T-helper 2 cell treated with Interferon-gamma antibody and Interleukin-4, amounts not matched to agents 5 μg/mL and 100 μg/mL, for 36 hours (primary cell): ENCODE measurements at regions not wholly inside any gene's neighbourhood (a gene's known extent, or its start where the extent isn't known, plus 50 kb on each side); places are given as distances from the start of the nearest gene placed in this dataset.

ENCODE experiments used
- DNase-seq: peaks from one replicate; pipeline ENCODE4 v3.0.0; 2021; ENCODE audit warnings: low spot score
- H3K27ac Mint-ChIP-seq: one replicate; pipeline ENCODE4 v1.8.0; 2021; ENCODE audit warnings: mild to moderate bottlenecking, mixed read lengths
- H3K27me3 Mint-ChIP-seq: one replicate; pipeline ENCODE4 v1.8.0; 2021; ENCODE audit warnings: low read depth, mixed read lengths
- H3K36me3 Mint-ChIP-seq: one replicate; pipeline ENCODE4 v1.8.0; 2021; ENCODE audit warnings: low read depth, mixed read lengths
- H3K4me1 Mint-ChIP-seq: one replicate; pipeline ENCODE4 v1.8.0; 2021; ENCODE audit warnings: low read depth, mixed read lengths
- H3K4me3 Mint-ChIP-seq: one replicate; pipeline ENCODE4 v1.8.0; 2022; ENCODE audit warnings: mild to moderate bottlenecking, moderate library complexity, mixed read lengths
- H3K9me3 Mint-ChIP-seq: one replicate; pipeline ENCODE4 v1.8.0; 2021; ENCODE audit warnings: mixed read lengths

DNA sequence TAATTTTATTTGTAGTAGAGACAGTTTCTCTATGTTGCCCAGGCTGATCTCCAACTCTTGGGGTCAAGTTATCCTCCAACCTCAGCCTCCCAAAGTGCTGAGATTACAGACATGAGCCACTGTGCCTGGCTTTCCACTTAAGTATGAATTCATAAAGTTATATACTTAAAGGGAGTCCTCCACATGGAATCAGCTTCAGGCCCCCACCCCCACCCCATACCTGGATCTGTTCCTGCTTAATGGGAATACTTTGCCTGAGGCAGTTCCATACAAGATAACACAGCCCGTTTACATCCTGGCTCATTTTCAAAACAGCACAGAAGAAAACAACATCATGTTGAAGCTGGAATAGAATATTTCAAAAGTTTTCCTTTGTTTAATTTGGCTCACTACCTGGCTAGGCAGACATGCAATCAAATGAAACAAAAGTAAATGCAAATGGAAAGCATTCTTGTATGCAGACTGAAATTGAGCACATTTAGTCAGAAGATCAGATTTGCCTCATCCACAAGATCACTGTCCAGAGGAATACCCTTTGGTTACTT is 82.4 kb downstream of the FAT3 start:
- DNase-seq, result no peak
- Mint-ChIP-seq H3K4me1 (no peaks in the 10 kb centered on the region), H3K9me3 (no peaks in the 10 kb centered on the region), H3K36me3 (no peaks in the 10 kb centered on the region), H3K4me3 (no peak overlapping the region), H3K27me3 (no peaks in the 10 kb centered on the region), H3K27ac (no peak overlapping the region)

DNA sequence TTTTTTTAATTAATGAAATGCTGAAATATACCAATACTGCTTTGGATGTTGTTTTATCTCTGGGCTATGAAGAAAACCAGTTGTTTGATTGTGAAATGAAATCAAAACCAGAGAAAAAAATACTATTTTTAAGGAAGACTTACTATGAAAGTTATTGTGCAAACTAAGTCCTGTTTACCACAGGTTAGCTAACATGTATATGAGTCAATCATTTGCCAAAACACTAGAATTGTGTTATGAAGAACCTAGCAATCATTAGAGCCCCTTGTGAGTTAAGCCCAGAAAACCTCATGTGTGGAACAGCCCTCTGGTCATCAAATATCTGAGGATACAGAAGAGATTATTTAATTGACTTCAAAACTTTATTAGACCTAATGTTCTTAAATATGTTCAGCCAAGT is 83.7 kb downstream of the FAT3 start:
- no peak for DNase-seq
- H3K27me3 Mint-ChIP-seq, result no peaks in the 10 kb centered on the region
- no peaks in the 10 kb centered on the region for H3K9me3 Mint-ChIP-seq
- H3K4me1 Mint-ChIP-seq, result no peaks in the 10 kb centered on the region
- no peaks in the 10 kb centered on the region for H3K36me3 Mint-ChIP-seq
- no peak overlapping the region for H3K4me3 Mint-ChIP-seq
- no peak overlapping the region for H3K27ac Mint-ChIP-seq

DNA sequence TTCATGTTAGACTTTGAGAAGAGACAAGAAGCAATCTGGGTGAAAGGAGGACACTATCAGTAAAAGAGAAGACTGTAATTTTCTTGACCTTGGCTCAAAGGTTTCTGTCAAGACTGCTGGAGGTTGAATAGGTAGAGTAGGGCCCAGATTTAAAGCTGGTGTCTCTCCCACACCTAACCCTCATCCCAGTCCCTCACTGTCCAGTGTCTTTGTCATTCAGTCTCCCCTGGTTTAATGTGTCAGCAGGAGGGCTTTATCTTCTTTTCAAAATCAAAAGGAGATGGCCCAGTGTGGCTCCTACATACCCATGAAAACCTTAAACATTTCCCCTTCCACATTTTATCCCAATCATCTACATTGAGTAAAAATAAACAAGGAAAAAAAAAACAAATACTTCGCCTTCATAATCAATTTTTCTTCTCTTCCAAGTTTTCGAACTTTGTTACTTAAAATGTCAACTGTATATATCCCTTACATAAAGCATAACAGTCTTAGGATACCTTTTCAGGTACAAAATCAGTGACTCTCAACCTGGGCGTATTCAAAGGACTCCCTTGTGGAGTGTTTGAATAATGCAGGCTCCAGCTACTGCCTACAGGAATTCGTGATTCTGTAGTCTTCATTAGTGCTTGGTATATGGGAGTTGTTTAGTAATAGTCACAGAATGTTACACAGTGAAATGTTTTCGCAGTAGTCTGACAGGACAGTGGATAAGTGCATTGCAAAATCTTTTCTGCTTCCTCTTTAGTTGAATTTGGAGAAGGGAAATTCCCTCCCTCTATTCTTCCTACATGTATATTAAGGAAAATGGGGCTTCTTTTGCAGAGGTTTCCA is 87.2 kb downstream of the FAT3 start:
- Mint-ChIP-seq H3K4me3 (no peak overlapping the region), H3K36me3 (no peaks in the 10 kb centered on the region), H3K27ac (no peak overlapping the region), H3K27me3 (no peaks in the 10 kb centered on the region), H3K4me1 (no peaks in the 10 kb centered on the region), H3K9me3 (no peaks in the 10 kb centered on the region)
- no peak for DNase-seq

DNA sequence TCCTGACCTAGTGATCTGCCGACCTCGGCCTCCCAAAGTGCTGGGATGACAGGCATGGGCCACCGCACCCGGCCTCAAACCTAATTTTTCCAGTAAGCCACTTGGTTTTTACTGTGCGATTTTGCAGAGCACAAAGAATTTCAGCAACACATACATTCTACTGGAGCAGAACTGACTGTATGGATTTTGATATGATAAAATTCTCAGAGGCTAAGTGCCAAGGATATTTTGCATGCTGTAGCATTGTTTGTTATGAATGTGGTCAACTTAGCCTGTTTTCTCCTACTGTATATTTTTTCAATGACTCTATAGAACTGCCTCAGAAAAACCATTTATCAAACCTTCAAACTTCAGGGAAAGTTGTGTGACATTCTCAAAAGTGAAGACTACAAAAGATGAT is 89.2 kb downstream of the FAT3 start:
- Mint-ChIP-seq H3K4me1 (no peaks in the 10 kb centered on the region), H3K27ac (no peak overlapping the region), H3K4me3 (no peak overlapping the region), H3K36me3 (no peaks in the 10 kb centered on the region), H3K27me3 (no peaks in the 10 kb centered on the region), H3K9me3 (no peaks in the 10 kb centered on the region)
- no peak for DNase-seq

DNA sequence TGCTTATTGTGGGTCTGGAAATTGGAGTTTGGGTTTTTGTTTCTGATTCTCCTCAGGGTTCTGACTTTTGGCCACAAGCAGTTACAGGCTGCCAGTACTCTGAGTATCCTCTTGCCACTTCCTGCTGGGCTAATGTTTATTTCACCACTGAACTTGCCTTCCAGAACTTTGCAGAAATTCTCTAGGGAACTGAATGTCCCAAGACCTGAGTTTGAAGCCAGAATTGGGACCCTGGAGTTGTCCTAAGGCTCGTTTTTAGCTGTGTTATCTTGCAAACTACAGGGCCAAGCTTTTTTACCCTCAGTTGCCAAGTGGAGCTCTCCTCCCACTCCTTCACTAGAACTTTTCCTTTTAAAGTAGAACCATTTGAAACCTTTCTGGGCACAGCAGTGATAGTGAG is 89.9 kb downstream of the FAT3 start:
- DNase-seq, result no peak
- H3K27ac Mint-ChIP-seq, result no peak overlapping the region
- H3K27me3 Mint-ChIP-seq, result no peaks in the 10 kb centered on the region
- H3K4me1 Mint-ChIP-seq, result no peaks in the 10 kb centered on the region
- no peaks in the 10 kb centered on the region for H3K36me3 Mint-ChIP-seq
- H3K9me3 Mint-ChIP-seq, result no peaks in the 10 kb centered on the region
- H3K4me3 Mint-ChIP-seq, result no peak overlapping the region

DNA sequence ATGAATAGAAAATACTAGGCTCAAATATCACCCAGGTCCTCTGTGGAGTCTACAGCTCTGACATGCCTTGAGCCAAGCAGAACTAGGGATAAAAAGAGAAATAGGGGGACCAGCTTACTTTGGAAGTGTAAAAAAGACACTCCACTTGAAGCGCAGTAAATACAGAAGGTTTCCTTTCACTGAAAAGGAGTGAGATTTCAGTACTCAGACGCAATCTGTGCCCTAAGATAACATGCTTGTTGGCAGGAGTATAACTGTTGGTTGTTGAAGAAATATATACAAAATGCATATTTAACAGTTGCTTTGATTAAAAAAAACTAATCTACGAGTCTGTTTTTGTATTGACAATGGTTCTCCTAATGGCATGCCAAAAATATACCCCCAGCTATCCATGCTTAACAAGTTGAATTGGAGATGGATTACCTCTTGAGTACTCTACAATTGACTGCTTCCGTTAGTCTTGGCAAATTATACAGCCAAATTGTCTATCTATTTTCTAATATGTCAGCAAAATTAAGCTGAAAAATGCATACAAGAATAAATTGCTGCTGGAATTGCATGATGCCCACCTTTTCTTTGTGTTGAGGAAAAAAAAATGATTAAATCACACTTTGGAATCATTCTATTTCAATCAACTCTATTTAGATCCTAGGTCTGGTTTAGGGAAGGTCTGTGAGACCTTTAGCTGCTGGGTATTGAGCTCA is 91.6 kb downstream of the FAT3 start:
- no peaks in the 10 kb centered on the region for H3K27me3 Mint-ChIP-seq
- no peak overlapping the region for H3K27ac Mint-ChIP-seq
- no peaks in the 10 kb centered on the region for H3K4me1 Mint-ChIP-seq
- DNase-seq, result no peak
- H3K36me3 Mint-ChIP-seq, result no peaks in the 10 kb centered on the region
- H3K9me3 Mint-ChIP-seq, result no peaks in the 10 kb centered on the region
- no peak overlapping the region for H3K4me3 Mint-ChIP-seq

DNA sequence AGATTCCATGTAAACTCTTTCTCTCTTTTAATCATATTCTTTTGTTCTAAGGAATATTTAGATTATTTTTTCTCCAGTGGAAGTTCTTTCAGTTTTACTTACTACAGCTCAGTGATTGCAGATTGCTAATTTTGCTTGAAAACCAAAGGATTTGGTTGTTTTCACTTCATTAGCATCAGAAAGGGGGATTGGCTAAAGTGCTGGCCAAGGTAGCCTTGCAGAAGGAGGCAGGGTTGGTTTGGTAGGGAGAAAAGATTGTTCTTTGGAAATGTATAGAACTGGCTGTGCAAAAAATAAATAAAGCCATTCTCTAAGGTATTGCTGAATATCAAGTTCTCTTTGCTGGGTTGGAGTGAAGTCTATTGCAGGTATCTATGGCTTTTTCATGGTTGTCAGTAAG is 92.6 kb downstream of the FAT3 start:
- Mint-ChIP-seq H3K4me3 (no peak overlapping the region), H3K9me3 (no peaks in the 10 kb centered on the region), H3K27ac (no peak overlapping the region), H3K36me3 (no peaks in the 10 kb centered on the region), H3K4me1 (no peaks in the 10 kb centered on the region), H3K27me3 (no peaks in the 10 kb centered on the region)
- no peak for DNase-seq

DNA sequence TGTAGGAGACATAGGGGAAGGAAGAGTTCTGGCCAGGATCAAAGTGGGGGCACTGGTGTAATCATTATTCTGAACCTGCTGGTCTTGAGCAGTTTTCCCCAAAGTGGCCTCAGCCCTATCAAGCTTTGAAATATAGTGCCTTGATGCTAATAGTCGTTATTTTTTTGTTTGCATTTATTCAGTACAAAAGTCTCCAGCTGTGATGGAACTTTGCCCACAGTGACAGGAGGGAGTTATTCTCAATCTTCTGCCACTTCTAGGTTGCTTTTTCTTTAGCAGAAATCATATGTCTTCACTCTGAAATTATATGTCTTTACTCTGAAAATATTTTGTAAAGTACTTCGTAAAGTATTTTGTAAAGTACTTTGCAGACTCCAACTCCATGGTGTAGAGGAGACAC is 93.1 kb downstream of the FAT3 start:
- no peaks in the 10 kb centered on the region for H3K4me1 Mint-ChIP-seq

DNA sequence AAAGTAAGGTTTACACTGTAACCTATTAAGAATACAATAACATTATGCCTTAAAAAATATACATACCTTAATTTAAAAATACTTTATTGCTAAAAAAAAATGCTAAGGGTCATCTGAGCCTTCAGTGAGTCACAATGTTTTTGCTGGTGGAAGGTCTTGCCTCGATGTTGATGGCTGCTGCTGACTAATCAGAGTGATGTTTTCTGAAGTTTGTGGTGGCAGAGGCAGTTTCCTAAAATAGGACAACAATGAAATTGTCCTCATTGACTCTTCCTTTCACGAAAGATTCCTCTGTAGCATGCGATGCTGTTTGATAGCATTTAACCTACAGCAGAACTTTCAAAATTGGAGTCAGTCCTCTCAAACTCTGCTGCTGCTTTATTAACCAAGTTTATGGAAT is 97.6 kb downstream of the FAT3 start:
- Mint-ChIP-seq H3K36me3 (no peaks in the 10 kb centered on the region), H3K27ac (no peak overlapping the region), H3K4me1 (no peaks in the 10 kb centered on the region), H3K27me3 (no peaks in the 10 kb centered on the region), H3K4me3 (no peak overlapping the region), H3K9me3 (no peaks in the 10 kb centered on the region)
- DNase-seq, result no peak

More for the DNA sequence above, 93.1 kb downstream of the FAT3 start:
- H3K36me3 Mint-ChIP-seq, result no peaks in the 10 kb centered on the region
- H3K9me3 Mint-ChIP-seq, result no peaks in the 10 kb centered on the region
- H3K27me3 Mint-ChIP-seq, result no peaks in the 10 kb centered on the region
- no peak overlapping the region for H3K27ac Mint-ChIP-seq
- H3K4me3 Mint-ChIP-seq, result no peak overlapping the region
- no peak for DNase-seq

DNA sequence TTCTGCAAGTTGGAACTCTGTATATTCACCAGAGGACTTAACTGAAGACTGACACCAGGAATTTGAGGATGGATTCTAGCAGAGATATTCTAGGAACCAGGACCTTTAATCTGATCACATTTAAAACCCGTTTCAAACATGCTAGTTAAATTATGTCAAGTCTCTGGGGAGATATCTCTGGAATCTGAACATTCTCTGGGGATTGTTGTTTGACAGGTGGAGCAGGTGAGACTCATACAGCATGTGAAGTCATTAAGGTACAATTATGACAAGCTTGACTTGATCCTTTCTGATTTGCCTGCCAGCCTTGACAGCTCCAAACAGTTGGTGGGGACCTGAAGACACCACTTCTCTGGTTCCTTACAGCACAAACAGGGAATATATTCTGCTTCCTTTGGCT is 100.3 kb downstream of the FAT3 start:
- H3K27ac Mint-ChIP-seq, result no peak overlapping the region
- no peaks in the 10 kb centered on the region for H3K36me3 Mint-ChIP-seq
- no peaks in the 10 kb centered on the region for H3K27me3 Mint-ChIP-seq
- H3K9me3 Mint-ChIP-seq, result no peaks in the 10 kb centered on the region
- no peak for DNase-seq
- no peak overlapping the region for H3K4me3 Mint-ChIP-seq
- H3K4me1 Mint-ChIP-seq, result no peaks in the 10 kb centered on the region

DNA sequence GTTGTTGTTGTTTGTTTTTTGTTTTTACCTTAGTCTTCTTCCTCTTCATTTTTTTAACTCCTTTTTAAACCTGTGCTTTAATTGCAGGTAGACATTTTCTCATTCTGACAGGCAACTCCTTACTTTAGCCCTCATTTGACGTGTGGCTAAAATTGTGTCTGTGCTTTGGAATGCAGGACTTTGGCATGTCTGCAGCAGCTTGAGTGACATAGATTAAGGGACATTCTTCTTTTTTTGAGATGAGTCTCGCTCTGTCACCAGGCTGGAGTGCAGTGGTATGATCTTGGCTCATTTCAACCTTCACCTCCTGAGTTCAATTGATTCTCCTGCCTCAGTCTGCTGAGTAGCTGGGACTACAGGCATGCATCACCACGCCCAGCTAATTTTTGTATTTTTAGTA is 100.8 kb downstream of the FAT3 start:
- Mint-ChIP-seq H3K36me3 (no peaks in the 10 kb centered on the region), H3K27ac (no peak overlapping the region), H3K4me3 (no peak overlapping the region), H3K27me3 (no peaks in the 10 kb centered on the region), H3K4me1 (no peaks in the 10 kb centered on the region), H3K9me3 (no peaks in the 10 kb centered on the region)
- DNase-seq, result no peak

DNA sequence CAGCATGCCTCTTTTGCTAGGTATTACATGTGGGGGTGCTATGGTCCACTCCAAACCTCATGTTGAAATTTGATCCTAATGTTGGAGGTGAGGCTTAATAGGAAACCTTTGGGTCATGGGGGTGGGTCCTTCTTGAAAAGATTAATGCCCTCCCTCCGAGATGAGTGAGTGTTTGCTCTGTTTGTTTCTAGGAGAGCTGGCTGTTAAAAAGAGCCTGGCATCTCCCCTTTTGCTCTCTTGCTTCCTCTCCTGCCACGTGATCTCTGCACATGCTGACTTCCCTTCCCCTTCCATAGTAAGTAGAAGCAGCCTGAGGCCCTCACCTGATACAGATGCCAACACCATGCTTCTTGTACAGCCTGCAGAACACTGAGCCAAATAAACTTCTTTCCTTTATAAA is 104.5 kb downstream of the FAT3 start:
- no peaks in the 10 kb centered on the region for H3K4me1 Mint-ChIP-seq
- H3K36me3 Mint-ChIP-seq, result no peaks in the 10 kb centered on the region
- H3K27me3 Mint-ChIP-seq, result no peaks in the 10 kb centered on the region
- no peaks in the 10 kb centered on the region for H3K9me3 Mint-ChIP-seq
- H3K27ac Mint-ChIP-seq, result no peak overlapping the region
- H3K4me3 Mint-ChIP-seq, result no peak overlapping the region
- DNase-seq, result no peak

DNA sequence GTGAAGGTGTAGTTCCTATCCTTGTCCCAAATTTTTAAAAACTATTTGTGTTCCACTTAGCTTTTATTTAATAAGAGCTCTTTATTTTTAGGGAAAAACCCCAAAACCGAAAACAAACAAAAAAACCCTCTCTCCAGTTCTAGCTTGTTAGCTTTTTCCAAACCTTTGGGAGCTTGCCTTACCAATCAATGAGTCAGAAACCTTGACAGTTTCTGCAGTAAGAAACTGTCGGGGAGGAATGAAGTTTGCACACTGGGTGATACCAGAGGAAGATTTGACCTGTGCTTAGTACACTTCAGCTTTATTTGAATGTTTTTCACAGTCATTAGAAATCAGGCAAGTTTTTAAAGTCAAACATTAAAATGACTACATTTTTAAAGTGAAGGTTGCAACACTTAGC is 105.0 kb downstream of the FAT3 start:
- no peaks in the 10 kb centered on the region for H3K4me1 Mint-ChIP-seq

DNA sequence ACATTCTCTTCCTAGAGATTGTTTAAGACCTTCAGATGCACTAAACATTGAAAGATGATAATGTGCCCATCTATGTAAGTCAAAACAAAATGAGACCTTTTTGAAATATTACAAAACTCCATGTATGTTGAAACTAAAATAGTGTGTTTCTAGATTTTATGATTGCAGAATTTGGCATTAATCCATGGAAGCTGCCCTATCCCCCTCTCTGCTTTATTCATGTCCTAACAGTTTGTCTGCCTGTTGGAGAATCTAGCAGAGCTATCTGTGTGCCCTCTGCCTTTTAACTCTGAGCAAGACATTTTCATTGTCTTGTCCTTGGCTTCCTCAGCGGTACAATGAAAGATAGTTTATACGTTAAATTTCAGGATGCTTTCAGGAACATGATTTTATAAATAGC is 105.5 kb downstream of the FAT3 start:
- Mint-ChIP-seq H3K4me1 (no peaks in the 10 kb centered on the region), H3K9me3 (no peaks in the 10 kb centered on the region), H3K36me3 (no peaks in the 10 kb centered on the region), H3K27me3 (no peaks in the 10 kb centered on the region), H3K27ac (no peak overlapping the region), H3K4me3 (no peak overlapping the region)
- DNase-seq, result no peak

More for the DNA sequence above, 105.0 kb downstream of the FAT3 start:
- Mint-ChIP-seq H3K27me3 (no peaks in the 10 kb centered on the region), H3K4me3 (no peak overlapping the region), H3K27ac (no peak overlapping the region), H3K9me3 (no peaks in the 10 kb centered on the region), H3K36me3 (no peaks in the 10 kb centered on the region)
- no peak for DNase-seq
